ENCODE measurements at regions not wholly inside any gene's neighbourhood (a gene's known extent, or its start where the extent isn't known, plus 50 kb on each side); places are given as distances from the start of the nearest gene placed in this dataset.

DNA sequence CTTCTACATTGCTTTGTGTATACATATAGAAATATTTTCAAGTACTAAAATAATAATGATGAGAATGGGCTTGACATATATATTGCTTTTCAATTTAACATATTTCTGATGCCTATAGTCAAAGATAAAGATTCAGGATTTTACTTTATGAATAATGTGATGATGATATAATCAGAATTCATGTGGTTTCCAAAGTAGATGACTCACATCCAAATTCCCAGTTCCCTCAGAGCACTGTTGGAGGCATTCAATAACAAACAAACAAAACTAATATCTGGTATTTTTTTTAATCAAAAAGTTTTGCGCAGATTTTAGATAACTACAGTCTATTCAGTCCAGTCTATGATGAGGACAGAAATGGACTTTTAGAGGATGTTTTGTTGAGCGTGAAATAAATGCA lies 2094.5 kb upstream of the CELF4 start:
- no peak for DNase-seq
- 89 to 97% (median 96%) methylated on average over 2 of the region's 2 CpGs for WGBS, 5 donors
- Histone ChIP-seq H3K4me1 (no peaks in the 10 kb centered on the region), H3K36me3 (no peaks in the 10 kb centered on the region), H3K27ac (no peak overlapping the region), H3K9me3 (no peaks in the 10 kb centered on the region), H3K27me3 (replicated peaks in 1 of 7) (no peaks in the 10 kb centered on the region), H3K4me3 (no peak overlapping the region)
- TF ChIP-seq, protein P1, sequence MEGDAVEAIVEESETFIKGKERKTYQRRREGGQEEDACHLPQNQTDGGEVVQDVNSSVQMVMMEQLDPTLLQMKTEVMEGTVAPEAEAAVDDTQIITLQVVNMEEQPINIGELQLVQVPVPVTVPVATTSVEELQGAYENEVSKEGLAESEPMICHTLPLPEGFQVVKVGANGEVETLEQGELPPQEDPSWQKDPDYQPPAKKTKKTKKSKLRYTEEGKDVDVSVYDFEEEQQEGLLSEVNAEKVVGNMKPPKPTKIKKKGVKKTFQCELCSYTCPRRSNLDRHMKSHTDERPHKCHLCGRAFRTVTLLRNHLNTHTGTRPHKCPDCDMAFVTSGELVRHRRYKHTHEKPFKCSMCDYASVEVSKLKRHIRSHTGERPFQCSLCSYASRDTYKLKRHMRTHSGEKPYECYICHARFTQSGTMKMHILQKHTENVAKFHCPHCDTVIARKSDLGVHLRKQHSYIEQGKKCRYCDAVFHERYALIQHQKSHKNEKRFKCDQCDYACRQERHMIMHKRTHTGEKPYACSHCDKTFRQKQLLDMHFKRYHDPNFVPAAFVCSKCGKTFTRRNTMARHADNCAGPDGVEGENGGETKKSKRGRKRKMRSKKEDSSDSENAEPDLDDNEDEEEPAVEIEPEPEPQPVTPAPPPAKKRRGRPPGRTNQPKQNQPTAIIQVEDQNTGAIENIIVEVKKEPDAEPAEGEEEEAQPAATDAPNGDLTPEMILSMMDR (IDR thresholded peaks at IDR 0.05 in 8 of 11, conservative IDR thresholded peaks at IDR 0.05 in 3 of 11) = no peak
- no peak for TF ChIP-seq POLR2A (IDR thresholded peaks at IDR 0.05)
- TF ChIP-seq POLR2AphosphoS5 (IDR thresholded peaks at IDR 0.05) = no peak
- intact Hi-C loops (cut with DNase I; ENCODE audit: low total_unique reads) = no loop called here

DNA sequence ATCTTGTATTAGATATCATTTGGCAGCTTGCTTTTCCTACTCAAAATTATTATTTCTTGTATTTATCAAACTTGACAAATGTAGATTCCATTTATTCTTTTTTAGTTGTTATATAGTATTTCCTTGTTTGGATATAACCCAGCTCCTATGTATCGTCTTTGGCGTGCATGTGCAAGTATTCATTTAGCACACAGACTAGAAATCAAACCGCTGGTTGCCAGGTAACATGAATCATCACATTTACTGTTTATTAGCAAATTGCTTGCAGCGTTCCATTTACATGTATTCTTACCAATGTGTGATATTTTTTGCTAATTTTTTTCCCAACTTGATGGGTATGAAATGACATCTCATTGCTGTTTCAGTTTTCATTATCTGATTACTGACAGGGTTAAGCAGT lies 2089.7 kb upstream of the CELF4 start:
- Histone ChIP-seq H3K27ac (no peak overlapping the region), H3K27me3 (replicated peaks in 1 of 7) (no peaks in the 10 kb centered on the region), H3K36me3 (no peaks in the 10 kb centered on the region), H3K4me1 (no peaks in the 10 kb centered on the region), H3K9me3 (no peaks in the 10 kb centered on the region), H3K4me3 (no peak overlapping the region)
- intact Hi-C loops (cut with DNase I; ENCODE audit: low total_unique reads) = no loop called here
- TF ChIP-seq, protein P1 (IDR thresholded peaks at IDR 0.05 in 8 of 11, conservative IDR thresholded peaks at IDR 0.05 in 3 of 11) = no peak
- TF ChIP-seq POLR2A (IDR thresholded peaks at IDR 0.05) (no peak), POLR2AphosphoS5 (IDR thresholded peaks at IDR 0.05) (no peak)
- WGBS, 5 donors = 92 to 98% (median 94%) methylated on average over 4 of the region's 4 CpGs
- no peak for DNase-seq

DNA sequence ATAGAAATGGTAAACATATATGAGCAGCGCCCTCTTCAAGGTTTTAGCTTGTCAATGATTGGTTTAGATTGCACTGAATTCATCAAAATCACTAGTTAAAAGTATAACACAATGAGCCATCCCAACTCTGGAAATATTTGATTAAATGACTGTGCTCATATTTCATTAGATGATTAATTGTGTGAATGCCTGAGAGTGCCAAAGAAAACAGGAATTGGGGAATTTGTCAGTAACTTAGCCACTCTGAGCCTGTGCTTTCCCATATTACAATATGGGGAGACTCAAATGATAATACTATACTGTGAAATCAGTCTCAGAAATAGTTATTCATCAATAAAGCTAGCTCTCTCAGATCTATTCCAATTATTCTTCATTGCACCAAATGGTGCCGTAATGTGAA lies 2087.6 kb upstream of the CELF4 start:
- Histone ChIP-seq H3K27ac (no peak overlapping the region), H3K27me3 (replicated peaks in 1 of 7) (no peaks in the 10 kb centered on the region), H3K36me3 (no peaks in the 10 kb centered on the region), H3K9me3 (no peaks in the 10 kb centered on the region), H3K4me3 (no peak overlapping the region), H3K4me1 (no peaks in the 10 kb centered on the region)
- TF ChIP-seq, protein P1 (IDR thresholded peaks at IDR 0.05 in 8 of 11, conservative IDR thresholded peaks at IDR 0.05 in 3 of 11) = no peak
- no peak for TF ChIP-seq POLR2A (IDR thresholded peaks at IDR 0.05)
- no peak for TF ChIP-seq POLR2AphosphoS5 (IDR thresholded peaks at IDR 0.05)
- no peak for DNase-seq
- intact Hi-C loops (cut with DNase I; ENCODE audit: low total_unique reads) = no loop called here
- WGBS, 5 donors = 83 to 94% (median 85%) methylated on average over 2 of the region's 2 CpGs

DNA sequence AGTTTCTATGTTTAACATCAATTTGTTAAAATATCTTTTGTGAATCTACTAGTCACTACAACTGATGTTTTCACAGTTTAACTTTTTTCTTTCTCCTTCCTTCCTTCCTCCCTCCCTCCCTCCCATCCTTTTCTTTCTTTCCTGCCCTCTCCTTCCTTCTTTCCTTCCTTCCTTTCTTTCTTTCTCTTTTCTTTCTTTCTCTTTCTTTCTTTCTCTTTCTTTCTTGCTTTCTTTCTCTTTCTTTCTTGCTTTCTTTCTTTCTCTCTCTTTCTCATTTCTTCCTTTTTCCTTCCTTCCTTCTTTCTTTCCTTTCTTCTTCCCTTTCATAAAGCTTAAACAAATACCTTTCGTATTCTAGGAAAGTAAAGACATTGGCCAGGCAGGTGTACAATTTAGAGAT lies 2083.0 kb upstream of the CELF4 start:
- DNase-seq = no peak
- H3K36me3 ChIP-seq = no peaks in the 10 kb centered on the region
- no peak overlapping the region for H3K4me3 ChIP-seq
- no peaks in the 10 kb centered on the region for H3K4me1 ChIP-seq
- H3K9me3 ChIP-seq = peaks cover 0 to 4% (median 0%) of the 10 kb centered on the region in 8 donors
- 80 to 95% (median 85%) methylated on average over 1 of the region's 1 CpG for WGBS, 5 donors
- TF ChIP-seq POLR2AphosphoS5 (IDR thresholded peaks at IDR 0.05) (no peak), POLR2A (IDR thresholded peaks at IDR 0.05) (no peak)
- TF ChIP-seq, protein P1 (IDR thresholded peaks at IDR 0.05 in 8 of 11, conservative IDR thresholded peaks at IDR 0.05 in 3 of 11) = no peak
- H3K27ac ChIP-seq = no peak overlapping the region
- intact Hi-C loops (cut with DNase I; ENCODE audit: low total_unique reads) = no loop called here
- no peaks in the 10 kb centered on the region for H3K27me3 ChIP-seq (replicated peaks in 1 of 7)
